ENCODE measurements at regions not wholly inside any gene's neighbourhood (a gene's known extent, or its start where the extent isn't known, plus 50 kb on each side); places are given as distances from the start of the nearest gene placed in this dataset.

DNA sequence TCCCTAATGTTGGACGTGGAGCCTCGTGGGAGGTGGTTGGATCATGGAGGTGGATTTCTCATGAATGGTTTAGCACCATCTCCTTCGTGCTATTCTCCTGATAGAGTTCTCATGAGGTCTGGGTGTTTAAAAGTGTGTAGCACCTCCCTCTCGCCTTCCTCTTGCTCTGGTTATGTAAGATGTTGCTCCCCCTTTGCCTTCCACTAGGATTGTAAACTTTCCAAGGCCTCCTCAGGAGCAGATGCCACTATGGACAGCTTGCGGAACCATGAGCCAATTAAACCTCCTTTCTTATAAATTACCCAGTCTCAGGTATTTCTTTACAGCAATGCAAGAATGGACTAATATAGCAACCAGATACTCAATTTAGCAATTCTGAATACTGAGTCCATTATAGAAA lies 82.4 kb upstream of the PELI1 start:
- Histone ChIP-seq H3K4me2 (peak overlapping the region; percentile 7), H3K4me1 (ENCODE audit: insufficient read depth) (peaks cover 26% of the 10 kb centered on the region), H4K20me1 (ENCODE audit: insufficient read depth, poor library complexity, severe bottlenecking) (no peaks in the 10 kb centered on the region), H2AFZ (no peak overlapping the region), H3K27me3 (no peaks in the 10 kb centered on the region), H3K4me3 (no peak overlapping the region), H3K9me3 (ENCODE audit: low read depth) (no peaks in the 10 kb centered on the region), H3K79me2 (no peaks in the 10 kb centered on the region), H3K9me2 (replicated peaks; ENCODE audit: insufficient read depth) (no peaks in the 10 kb centered on the region), H3K27ac (peak overlapping the region; percentile 56), H3K36me3 (replicated peaks; ENCODE audit: insufficient read depth, low read depth) (no peaks in the 10 kb centered on the region)
- TF ChIP-seq, protein P1, sequence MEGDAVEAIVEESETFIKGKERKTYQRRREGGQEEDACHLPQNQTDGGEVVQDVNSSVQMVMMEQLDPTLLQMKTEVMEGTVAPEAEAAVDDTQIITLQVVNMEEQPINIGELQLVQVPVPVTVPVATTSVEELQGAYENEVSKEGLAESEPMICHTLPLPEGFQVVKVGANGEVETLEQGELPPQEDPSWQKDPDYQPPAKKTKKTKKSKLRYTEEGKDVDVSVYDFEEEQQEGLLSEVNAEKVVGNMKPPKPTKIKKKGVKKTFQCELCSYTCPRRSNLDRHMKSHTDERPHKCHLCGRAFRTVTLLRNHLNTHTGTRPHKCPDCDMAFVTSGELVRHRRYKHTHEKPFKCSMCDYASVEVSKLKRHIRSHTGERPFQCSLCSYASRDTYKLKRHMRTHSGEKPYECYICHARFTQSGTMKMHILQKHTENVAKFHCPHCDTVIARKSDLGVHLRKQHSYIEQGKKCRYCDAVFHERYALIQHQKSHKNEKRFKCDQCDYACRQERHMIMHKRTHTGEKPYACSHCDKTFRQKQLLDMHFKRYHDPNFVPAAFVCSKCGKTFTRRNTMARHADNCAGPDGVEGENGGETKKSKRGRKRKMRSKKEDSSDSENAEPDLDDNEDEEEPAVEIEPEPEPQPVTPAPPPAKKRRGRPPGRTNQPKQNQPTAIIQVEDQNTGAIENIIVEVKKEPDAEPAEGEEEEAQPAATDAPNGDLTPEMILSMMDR (IDR thresholded peaks at IDR 0.05; ENCODE audit: poor library complexity), result no peak
- TF ChIP-seq EZH2phosphoT487 (IDR thresholded peaks at IDR 0.05; ENCODE audit: low read depth, severe bottlenecking, unreplicated experiment), result no peak
- TF ChIP-seq EZH2 (IDR thresholded peaks at IDR 0.05; ENCODE audit: borderline replicate concordance), result no peak
- no peak for DNase-seq (ENCODE audit: low spot score)
- WGBS (ENCODE audit: low lambda C conversion rate, missing lambda C conversion rate), result 87% methylated on average over 5 of the region's 5 CpGs

DNA sequence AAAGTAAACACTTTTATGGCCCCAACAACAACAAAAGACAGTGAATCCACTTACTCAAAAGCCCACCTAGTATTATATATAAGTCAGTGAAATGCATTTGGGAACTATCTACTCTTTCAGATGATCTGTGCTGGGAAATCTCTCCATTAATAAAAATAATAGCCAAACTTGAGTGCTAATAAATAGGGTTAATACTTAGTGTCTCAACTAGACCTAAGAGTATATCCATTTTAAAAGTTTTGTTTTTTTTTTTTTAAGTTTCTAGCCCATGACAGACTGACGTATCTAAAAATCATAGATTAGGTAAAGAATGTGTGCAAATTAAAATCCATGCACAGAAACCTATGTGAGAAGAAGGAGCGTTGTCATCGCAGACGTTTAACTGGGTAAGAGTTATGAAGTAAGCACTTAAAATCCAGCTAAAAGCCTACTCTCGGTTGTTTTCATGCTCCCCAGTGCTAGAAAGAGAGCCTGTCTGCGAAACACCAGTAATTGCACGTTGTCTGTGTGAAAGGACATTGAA lies 83.4 kb upstream of the PELI1 start:
- no peaks in the 10 kb centered on the region for H3K79me2 ChIP-seq
- DNase-seq (ENCODE audit: low spot score), result peak; percentile 21
- H3K4me2 ChIP-seq, result peak overlapping the region; percentile 76
- H3K9me3 ChIP-seq (ENCODE audit: low read depth), result no peaks in the 10 kb centered on the region
- peak overlapping the region; percentile 18 for H3K4me3 ChIP-seq
- H2AFZ ChIP-seq, result peak overlapping the region; percentile 40
- H3K4me1 ChIP-seq (ENCODE audit: insufficient read depth), result peaks cover 16% of the 10 kb centered on the region
- TF ChIP-seq, protein P1 (IDR thresholded peaks at IDR 0.05; ENCODE audit: poor library complexity), result no peak
- TF ChIP-seq EZH2phosphoT487 (IDR thresholded peaks at IDR 0.05; ENCODE audit: low read depth, severe bottlenecking, unreplicated experiment), result no peak
- no peak for TF ChIP-seq EZH2 (IDR thresholded peaks at IDR 0.05; ENCODE audit: borderline replicate concordance)
- H3K36me3 ChIP-seq (replicated peaks; ENCODE audit: insufficient read depth, low read depth), result no peaks in the 10 kb centered on the region
- H4K20me1 ChIP-seq (ENCODE audit: insufficient read depth, poor library complexity, severe bottlenecking), result no peaks in the 10 kb centered on the region
- H3K9me2 ChIP-seq (replicated peaks; ENCODE audit: insufficient read depth), result no peaks in the 10 kb centered on the region
- peak overlapping the region; percentile 81 for H3K27ac ChIP-seq
- WGBS (ENCODE audit: low lambda C conversion rate, missing lambda C conversion rate), result 10% methylated on average over 7 of the region's 7 CpGs
- no peaks in the 10 kb centered on the region for H3K27me3 ChIP-seq

DNA sequence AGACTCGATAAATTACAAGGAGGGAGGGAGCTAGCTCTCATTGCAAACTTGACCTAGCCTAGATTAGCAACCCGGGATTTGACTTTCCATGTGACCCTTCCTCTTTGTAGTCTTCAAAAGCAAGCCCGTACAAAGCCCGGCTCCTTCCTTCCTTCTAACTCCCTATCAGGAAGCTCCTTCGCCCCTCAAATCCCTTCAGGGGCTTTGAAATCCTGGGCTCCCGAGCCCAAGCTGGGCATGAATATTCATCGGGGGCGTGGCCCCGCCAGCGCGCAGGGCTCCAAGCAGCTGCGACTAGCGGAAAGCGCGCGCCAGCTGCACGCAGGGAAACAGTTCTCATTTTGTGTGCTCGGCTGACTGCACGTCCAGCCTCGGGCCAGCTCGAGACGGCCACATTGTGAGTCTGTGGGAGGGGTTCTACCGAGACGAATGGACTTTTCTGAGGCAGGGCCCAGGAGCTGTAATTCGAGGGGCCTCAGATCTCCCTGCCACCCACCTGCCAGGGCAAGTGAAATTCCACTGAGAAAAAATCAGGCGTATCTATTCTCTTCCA lies 84.0 kb upstream of the PELI1 start:
- H3K27me3 ChIP-seq, result no peaks in the 10 kb centered on the region
- no peaks in the 10 kb centered on the region for H3K36me3 ChIP-seq (replicated peaks; ENCODE audit: insufficient read depth, low read depth)
- no peaks in the 10 kb centered on the region for H3K9me3 ChIP-seq (ENCODE audit: low read depth)
- no peaks in the 10 kb centered on the region for H3K9me2 ChIP-seq (replicated peaks; ENCODE audit: insufficient read depth)
- H2AFZ ChIP-seq, result peak overlapping the region; percentile 40
- peak overlapping the region; percentile 18 for H3K4me3 ChIP-seq
- 2% methylated on average over 26 of the region's 26 CpGs for WGBS (ENCODE audit: low lambda C conversion rate, missing lambda C conversion rate)
- H3K4me2 ChIP-seq, result peak overlapping the region; percentile 76
- TF ChIP-seq, protein P1 (IDR thresholded peaks at IDR 0.05; ENCODE audit: poor library complexity), result no peak
- TF ChIP-seq EZH2phosphoT487 (IDR thresholded peaks at IDR 0.05; ENCODE audit: low read depth, severe bottlenecking, unreplicated experiment) (no peak), EZH2 (IDR thresholded peaks at IDR 0.05; ENCODE audit: borderline replicate concordance) (no peak)
- no peaks in the 10 kb centered on the region for H4K20me1 ChIP-seq (ENCODE audit: insufficient read depth, poor library complexity, severe bottlenecking)
- peak; percentile 90 for DNase-seq (ENCODE audit: low spot score)
- no peaks in the 10 kb centered on the region for H3K79me2 ChIP-seq
- H3K4me1 ChIP-seq (ENCODE audit: insufficient read depth), result peaks cover 13% of the 10 kb centered on the region
- peak overlapping the region; percentile 81 for H3K27ac ChIP-seq
